ENCODE measurements at regions not wholly inside any gene's neighbourhood (a gene's known extent, or its start where the extent isn't known, plus 50 kb on each side); places are given as distances from the start of the nearest gene placed in this dataset.
"Not testable (repeated sequence)": the region's sequence is repeated elsewhere in the genome, so short reads cannot be mapped to it uniquely, and the experiment has no call there.

DNA sequence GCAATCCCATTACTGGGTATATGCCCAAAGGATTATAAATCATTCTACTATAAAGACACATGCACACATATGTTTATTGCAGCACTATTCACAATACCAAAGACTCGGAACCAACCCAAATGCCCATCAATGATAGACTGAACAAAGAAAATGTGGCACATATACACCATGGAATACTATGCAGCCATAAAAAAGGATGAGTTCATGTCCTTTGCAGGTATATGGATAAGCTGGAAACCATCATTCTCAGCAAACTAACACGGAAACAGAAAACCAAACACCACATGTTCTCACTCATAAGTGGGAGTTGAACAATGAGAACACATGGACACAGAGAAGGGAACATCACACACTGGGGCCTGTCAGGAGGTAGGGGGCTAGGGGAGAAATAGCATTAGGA, 235.7 kb downstream of the PTN start:
- DNase-seq, result not testable (repeated sequence)

DNA sequence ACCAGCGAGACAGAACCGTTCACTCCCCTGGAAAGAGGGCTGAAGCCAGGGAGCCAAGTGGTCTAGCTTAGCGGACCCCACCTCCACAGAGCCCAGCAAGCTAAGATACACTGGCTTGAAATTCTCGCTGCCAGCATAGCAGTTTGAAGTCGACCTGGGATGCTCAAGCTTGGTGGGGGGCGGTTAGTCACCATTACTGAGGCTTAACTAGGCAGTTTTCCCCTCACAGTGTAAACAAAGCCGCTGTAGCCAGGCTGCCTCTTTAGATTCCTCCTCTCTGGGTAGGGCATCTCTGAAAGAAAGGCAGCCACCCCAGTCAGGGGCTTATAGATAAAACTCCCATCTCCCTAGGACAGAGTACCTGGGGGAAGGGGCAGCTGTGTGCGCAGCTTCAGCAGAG, 235.1 kb downstream of the CHRM2 start:
- not testable (repeated sequence) for DNase-seq

DNA sequence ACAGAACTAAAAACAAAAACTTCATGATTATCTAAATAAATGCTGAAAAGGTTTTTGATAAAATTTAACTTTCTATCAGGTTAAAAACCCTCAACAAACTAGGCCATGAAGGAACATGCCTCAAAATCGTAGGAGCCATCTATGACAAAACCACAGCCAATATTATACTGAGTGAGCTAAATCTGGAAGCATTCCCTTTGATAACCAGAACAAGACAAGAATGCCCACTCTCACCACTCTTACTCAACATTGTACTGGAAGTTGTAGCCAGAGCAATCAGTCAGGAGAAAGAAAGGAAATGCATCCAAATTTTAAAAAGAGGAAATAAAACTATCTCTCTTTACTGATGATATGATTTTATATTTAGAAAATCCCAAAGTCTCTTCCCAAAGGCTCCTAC, 228.7 kb downstream of the CHRM2 start:
- no peak for DNase-seq

DNA sequence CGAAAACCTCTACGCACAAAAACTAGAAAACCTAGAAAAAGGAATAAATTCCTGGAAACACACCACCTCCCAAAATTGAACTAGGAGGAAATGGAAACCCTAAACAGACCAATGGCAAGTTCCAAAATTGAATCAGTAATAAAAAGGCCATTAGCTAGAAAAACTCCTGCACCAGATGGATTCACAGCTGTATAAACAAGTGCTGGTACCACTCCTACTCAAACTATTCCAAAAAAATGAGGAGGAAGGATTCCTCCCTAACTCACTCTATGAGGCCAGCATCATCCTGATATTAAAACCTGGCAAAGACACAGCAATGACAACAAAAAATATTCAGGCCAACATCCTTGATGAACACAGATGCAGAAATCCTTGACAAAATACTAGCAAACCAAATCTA, 228.2 kb downstream of the CHRM2 start:
- DNase-seq, result no peak

DNA sequence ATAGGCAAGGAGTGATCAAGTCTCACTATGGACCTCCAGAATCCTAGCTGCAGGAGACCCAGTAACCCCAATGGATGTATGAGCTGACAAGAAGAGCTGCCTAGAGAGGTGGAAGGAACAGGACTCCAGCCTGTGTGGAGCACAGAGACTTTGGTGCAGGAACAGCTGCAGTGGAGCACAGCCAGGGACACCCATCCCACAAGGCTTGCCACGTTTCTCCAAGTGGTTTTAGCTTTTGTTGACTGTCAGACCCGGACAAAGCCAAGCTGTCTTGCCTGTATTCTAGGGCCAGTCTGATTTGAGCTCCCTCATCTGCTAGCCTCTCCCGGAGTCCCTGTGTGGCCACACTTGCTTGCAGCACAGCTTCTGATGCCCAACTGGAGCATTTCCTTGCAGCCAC, 224.7 kb downstream of the CHRM2 start:
- DNase-seq, result no peak

DNA sequence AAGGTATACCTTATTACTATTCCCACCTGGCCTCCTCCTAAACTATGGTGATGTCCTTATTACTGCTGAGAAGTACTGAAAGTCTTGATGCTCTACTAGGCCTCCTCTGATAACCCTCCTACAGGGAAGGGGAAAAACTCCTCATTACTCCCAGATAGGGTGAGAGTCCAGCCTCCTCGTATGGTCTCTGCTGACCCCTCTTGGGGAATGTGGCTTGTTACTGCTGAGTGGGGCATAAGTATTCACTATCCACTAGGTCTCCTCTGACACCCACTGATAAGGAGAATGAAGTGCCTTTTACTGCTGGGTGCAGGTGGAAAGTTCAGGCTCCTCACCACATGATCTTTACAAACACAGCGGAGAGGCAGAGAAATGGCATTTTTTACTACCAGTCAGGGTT, 222.9 kb downstream of the CHRM2 start:
- DNase-seq, result no peak

DNA sequence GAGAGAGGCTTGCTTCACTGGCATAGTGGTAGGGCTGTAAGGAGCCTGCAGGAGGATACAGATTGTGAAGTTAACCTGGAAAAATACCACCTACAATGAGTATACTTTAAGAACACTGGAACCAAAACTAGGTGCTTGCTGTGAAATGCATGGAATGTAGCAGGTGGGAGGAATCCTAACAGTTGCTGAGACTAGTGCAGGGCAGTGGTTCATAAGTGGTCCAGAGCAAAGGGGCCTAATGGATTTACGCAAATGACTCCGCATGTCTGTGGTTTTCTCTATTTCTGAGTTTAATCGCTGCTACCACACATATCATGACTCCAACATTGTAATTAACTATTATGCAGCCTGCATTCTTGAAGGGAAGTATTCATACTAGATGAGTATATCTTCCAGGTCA, 218.4 kb downstream of the CHRM2 start:
- no peak for DNase-seq

DNA sequence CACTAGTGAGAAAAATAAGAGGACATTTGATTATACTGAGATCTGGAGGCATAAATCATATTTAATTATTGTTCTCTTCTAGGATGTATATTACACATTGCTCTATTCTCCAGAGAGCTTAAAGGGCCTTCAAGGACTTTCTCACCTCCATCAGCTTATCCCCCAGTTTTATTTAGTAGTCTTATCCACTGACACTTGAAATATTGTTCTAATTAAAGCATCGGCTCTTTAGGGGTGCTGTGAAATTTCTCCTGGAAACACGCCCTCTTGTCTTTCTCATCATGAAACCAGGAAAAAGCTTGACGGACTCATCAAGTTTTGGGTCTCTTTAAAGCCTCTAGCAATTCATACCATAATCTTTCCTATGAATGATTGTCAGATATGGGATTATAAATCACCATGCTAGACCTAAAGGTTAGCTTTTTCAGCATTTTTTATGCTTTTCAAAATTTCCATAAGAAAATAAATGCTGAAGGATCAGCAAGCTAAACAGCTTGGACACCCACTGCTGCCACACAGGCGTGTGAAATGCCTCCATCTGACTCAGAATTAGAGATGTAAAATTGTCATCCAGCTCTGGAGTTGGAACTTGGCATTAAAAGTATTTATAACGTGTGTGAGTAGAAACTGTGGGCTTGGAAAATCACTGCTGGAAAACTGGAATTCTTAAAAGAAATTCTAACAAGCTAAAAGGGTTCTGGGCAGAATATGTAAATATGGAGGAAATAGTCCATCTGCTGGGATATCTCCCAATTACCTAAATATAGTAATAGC, 216.3 kb downstream of the CHRM2 start:
- DNase-seq, result no peak

DNA sequence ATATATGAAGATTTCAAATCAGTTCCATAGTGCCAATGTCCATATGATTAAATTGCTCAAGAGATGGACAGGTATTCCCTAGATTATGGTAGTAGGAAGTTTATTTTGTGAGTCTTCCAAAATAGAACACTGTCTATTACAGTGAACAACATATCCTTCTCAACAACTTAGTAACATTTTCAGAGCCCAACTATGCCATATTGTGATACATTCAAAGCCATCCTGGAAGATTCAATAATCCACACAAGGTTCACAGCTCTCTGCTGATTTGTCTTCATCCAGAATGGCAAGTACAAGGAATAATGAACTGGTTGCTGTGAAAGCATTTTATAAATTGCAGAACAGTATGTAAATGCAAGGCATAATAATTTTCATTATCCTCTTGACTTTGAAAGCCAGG, 213.9 kb downstream of the CHRM2 start:
- no peak for DNase-seq

DNA sequence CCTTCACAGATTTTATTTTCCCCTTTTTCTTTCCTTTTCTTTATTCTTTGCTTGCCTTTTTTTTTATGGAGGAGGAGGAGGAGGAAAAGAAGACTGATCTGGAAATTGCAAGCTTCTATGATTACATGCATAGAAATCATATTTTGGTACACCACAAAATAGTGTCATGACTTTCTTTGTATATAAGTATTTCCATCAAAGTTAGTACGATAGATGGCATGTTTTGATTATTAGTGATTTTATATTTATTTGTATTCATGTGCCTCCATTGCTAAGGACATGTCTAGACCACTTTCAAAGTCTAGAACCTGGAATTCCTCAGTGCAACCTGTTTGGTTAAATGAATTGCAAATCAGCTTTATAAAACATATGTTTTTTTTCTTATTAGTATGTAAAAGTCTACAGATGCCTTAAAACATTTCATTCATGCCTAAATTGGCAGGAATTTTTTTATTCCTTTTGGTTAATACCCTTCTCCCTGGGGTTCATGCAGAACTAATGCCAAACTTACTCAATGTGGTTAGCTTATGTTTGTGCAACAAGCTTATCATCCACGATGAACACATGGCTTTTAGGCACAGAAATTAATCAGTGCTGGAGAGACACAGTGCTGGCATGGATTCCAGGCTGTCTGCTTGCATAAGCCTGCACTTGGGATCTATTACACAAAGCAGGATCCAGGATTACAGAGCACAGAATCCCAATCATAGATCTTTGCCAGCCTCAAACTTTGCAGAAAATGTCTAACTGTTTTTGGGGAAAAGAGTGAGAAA, 213.1 kb downstream of the CHRM2 start:
- no peak for DNase-seq

DNA sequence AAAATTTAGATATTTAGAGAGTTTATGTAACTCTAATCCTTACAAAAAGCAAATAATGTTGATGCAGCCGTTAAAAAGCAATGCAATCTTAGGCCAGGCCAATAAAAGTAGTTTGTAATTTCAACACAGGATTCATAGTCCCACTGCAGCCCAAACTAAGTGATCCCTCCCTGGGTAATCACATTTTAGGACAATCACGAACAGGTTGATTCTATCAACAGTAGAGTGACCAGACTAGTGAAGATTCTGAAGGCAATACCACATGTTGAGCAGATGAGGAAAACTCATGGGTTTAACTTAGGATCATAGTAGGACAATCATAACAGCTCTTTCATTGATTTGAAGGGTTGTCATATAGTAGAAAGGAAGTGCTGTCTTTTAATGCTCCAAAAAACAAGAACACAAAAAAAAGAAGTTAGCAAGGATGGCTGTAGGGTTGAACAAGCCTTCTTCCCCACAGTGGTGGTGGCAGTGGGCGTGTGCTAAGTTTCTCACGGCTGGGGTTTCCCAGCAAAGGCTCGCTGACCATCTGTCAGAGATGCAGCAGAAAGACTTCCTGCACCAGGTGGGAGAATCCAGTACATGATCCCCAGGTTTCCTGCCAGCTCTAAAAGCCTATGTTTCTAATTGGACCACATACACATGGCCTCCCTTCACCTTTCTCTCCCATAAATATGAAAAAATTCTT, 212.2 kb downstream of the CHRM2 start:
- no peak for DNase-seq

DNA sequence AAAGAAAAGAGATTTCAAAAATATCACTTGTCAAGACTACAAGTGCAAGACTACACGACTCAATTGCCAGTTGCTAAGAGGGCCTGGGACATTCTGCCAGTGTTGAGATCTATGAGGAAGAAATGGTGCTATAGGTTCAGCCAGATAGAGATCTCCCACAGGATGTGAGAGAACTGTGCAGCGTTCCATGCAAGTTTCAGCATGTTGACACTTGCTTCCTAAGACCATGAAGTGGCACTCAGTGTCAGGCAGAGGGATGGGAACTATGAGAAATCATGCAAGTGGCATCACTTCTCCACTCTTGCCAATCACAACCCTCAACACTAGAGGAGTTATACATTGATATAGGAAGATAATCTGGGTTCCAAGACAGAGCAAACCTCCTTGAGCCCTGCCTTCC, 210.3 kb downstream of the CHRM2 start:
- no peak for DNase-seq

DNA sequence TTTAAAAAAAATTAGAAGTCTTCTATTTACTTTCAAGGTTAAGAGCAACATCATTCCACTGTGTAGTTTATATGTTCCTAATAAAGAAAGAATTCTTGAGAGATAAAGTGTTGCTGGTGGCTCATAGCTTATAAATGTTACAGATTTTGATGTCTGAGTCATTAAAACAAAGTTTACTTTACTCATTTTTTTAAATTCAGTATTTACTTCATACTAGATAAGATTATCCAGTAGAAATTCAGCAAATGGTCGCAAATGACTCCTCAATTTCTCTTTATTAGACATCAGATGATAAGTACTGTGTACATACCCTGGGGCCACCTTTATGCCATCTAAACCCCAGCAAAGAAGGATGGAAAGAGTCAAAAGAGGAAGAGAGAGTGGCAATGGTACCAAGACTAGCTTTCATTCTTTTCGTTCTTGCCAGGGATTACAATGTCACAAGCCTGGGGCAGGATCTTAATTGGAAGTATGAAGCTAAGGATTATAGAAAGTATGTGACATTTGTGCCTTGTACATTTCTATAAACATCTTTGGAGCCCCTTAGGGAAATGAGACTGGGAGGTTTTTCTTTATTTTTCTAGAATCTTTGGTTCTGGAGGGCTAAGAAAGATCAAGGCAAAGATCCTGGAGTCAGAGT, 206.1 kb downstream of the CHRM2 start:
- no peak for DNase-seq

DNA sequence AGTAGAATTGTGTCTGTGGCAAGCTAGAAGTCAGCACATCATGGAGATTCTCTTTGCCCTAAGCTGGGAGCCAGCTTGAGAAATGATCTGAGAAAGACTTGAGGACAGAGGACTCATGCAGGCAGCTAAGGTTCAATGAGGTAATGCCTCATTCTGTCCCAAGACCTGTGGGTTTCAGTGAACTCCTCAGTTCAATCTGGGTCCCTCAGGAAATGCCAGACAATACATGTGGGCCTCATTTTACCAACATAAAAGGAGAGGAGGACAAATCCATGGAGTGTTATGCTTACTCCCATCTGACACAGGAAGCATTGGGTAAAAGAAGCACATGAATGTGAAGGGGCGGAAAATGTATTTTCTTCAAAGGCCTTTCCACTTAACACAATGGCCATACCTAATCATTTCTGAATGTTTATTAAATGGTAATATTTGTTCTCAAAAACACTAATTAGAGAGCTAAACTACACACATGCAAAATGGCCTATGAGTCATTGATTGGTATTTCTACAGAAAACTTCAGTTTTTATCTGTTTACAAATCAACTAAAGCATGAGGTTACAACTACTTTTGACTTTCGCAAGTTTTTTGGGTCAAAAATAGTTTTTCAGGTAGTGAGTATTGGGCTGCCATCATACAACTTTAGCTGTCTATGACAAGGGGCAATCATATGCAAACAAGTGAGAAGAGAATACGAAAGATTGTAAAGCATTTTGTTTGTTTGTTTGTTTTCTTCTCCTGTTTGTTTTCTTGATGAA, 205.3 kb downstream of the CHRM2 start:
- no peak for DNase-seq
